NCI-H1436 treated with DMSO at 0.1 percent for 48 hours (cell line): ENCODE measurements at regions not wholly inside any gene's neighbourhood (a gene's known extent, or its start where the extent isn't known, plus 50 kb on each side); places are given as distances from the start of the nearest gene placed in this dataset.

ENCODE experiments used
- DNase-seq: peaks from one replicate; lab custom pipeline; 2025; lab: John Stamatoyannopoulos, UW

- DNase-seq: no peak
These were observed 118.9 kb upstream of the NXT1 start for GRCh38 chr20:23231561-23232218.

GRCh38 chr20:23230766-23231385 lies 119.7 kb upstream of the NXT1 start:
- no peak for DNase-seq

GRCh38 chr20:23229989-23230388 lies 120.6 kb upstream of the NXT1 start:
- DNase-seq: no peak

- no peak for DNase-seq
These were observed 121.7 kb upstream of the NXT1 start for GRCh38 chr20:23228912-23229311.

- DNase-seq: no peak
These were observed 122.6 kb upstream of the NXT1 start for GRCh38 chr20:23227976-23228375.

- no peak for DNase-seq
These were observed 123.3 kb upstream of the NXT1 start for GRCh38 chr20:23227274-23227673.

- DNase-seq: no peak
These were observed 123.9 kb upstream of the NXT1 start for GRCh38 chr20:23226612-23227265.

- no peak for DNase-seq
These were observed 125.1 kb upstream of the NXT1 start for GRCh38 chr20:23225407-23226060.

- DNase-seq: no peak
These were observed 125.8 kb upstream of the NXT1 start for GRCh38 chr20:23224806-23225205.

- DNase-seq: no peak
These were observed 126.5 kb upstream of the NXT1 start for GRCh38 chr20:23223908-23224580.

- no peak for DNase-seq
These were observed 127.9 kb upstream of the NXT1 start for GRCh38 chr20:23222531-23223200.

GRCh38 chr20:23217023-23217422 lies 130.9 kb upstream of the CD93 start:
- no peak for DNase-seq

GRCh38 chr20:23215344-23215995 lies 129.3 kb upstream of the CD93 start:
- DNase-seq: no peak

GRCh38 chr20:23214903-23215302 lies 128.8 kb upstream of the CD93 start:
- DNase-seq: no peak

- DNase-seq: no peak
These were observed 126.4 kb upstream of the CD93 start for GRCh38 chr20:23212464-23212995.

GRCh38 chr20:23212011-23212410 lies 125.9 kb upstream of the CD93 start:
- no peak for DNase-seq

GRCh38 chr20:23211164-23211563 lies 125.0 kb upstream of the CD93 start:
- no peak for DNase-seq

GRCh38 chr20:23207826-23208540 lies 121.9 kb upstream of the CD93 start:
- DNase-seq: no peak

GRCh38 chr20:23206995-23207394 lies 120.9 kb upstream of the CD93 start:
- no peak for DNase-seq

GRCh38 chr20:23206061-23206460 lies 119.9 kb upstream of the CD93 start:
- DNase-seq: no peak
